CD14-positive monocyte (primary cell): ENCODE measurements at regions not wholly inside any gene's neighbourhood (a gene's known extent, or its start where the extent isn't known, plus 50 kb on each side); places are given as distances from the start of the nearest gene placed in this dataset.

Source experiments
- DNase-seq, 3 donors: peaks; one replicate each; pipeline ENCODE4 v3.0.0-alpha.2; 2011 to 2022
- H2AFZ ChIP-seq: 2 replicates; pipeline ENCODE4 v1.6.0; 2012; ENCODE audit warnings: mild to moderate bottlenecking, low read depth, low read length, inconsistent platforms; ENCODE audit not compliant: insufficient read depth, poor library complexity, severe bottlenecking
- H3K27ac ChIP-seq, 2 donors: 1 replicate in 1 of 2; 2 replicates in 1 of 2; pipeline ENCODE4 v1.5.1; 2012 to 2013; ENCODE audit warnings: low read length in 2 of 2, control low read depth in 1 of 2, inconsistent platforms in 1 of 2, low read depth in 1 of 2, mild to moderate bottlenecking in 1 of 2
- H3K27me3 ChIP-seq, 2 donors: one replicate each; pipeline versions ENCODE4 v1.6.0 to v1.6.1; 2011 to 2013; ENCODE audit warnings: low read length in 2 of 2; ENCODE audit not compliant: control insufficient read depth in 2 of 2, insufficient read depth in 2 of 2
- H3K36me3 ChIP-seq, 2 donors: replicated peaks in 1 of 2; 1 replicate in 1 of 2; 2 replicates in 1 of 2; pipeline versions ENCODE4 v1.5.1 to v1.6.1; 2012 to 2013; ENCODE audit warnings: low read length in 2 of 2, control low read depth in 1 of 2, inconsistent platforms in 1 of 2, mild to moderate bottlenecking in 1 of 2; ENCODE audit not compliant: insufficient read depth in 2 of 2, control insufficient read depth in 1 of 2
- H3K4me1 ChIP-seq, 2 donors: 1 replicate in 1 of 2; 2 replicates in 1 of 2; pipeline versions ENCODE4 v1.5.1 to v1.6.1; 2012 to 2013; ENCODE audit warnings: low read length in 2 of 2, control low read depth in 1 of 2, inconsistent platforms in 1 of 2, mild to moderate bottlenecking in 1 of 2, moderate library complexity in 1 of 2; ENCODE audit not compliant: insufficient read depth in 2 of 2, control insufficient read depth in 1 of 2
- H3K4me2 ChIP-seq: replicated peaks from 2 replicates; pipeline ENCODE3; 2012; ENCODE audit warnings: low read length, moderate library complexity, mild to moderate bottlenecking; ENCODE audit not compliant: poor library complexity, severe bottlenecking; ENCODE audit errors: extremely low read depth
- H3K4me3 ChIP-seq, 3 experiments: fragments of 200-600 bp in 1 of 3; sonication (generic) in 1 of 3; replicated peaks in 1 of 3; 1 replicate in 2 of 3; 2 replicates in 1 of 3; pipeline ENCODE4 v1.5.1; 2011 to 2013; ENCODE audit warnings: low read length in 3 of 3, mild to moderate bottlenecking in 3 of 3, control low read depth in 2 of 3, low read depth in 2 of 3, inconsistent platforms in 1 of 3, moderate library complexity in 1 of 3
- H3K79me2 ChIP-seq: 2 replicates; pipeline ENCODE4 v1.6.0; 2012; ENCODE audit warnings: mild to moderate bottlenecking, control low read depth, inconsistent platforms, low read length, moderate library complexity; ENCODE audit not compliant: insufficient read depth
- H3K9ac ChIP-seq: 2 replicates; pipeline ENCODE4 v1.6.0; 2017; ENCODE audit warnings: low read length, mild to moderate bottlenecking; ENCODE audit not compliant: insufficient read depth, poor library complexity, severe bottlenecking
- H3K9me3 ChIP-seq, 2 donors: replicated peaks in 1 of 2; 1 replicate in 1 of 2; 2 replicates in 1 of 2; pipeline versions ENCODE4 v1.5.1 to v1.6.1; 2012 to 2013; ENCODE audit warnings: low read length in 2 of 2, control low read depth in 1 of 2; ENCODE audit not compliant: control insufficient read depth in 1 of 2, insufficient read depth in 1 of 2
- H4K20me1 ChIP-seq: 2 replicates; pipeline ENCODE4 v1.6.0; 2012; ENCODE audit warnings: mild to moderate bottlenecking, low read length, control low read depth, moderate library complexity; ENCODE audit not compliant: insufficient read depth
- H3K27ac Mint-ChIP-seq, 7 donors: one replicate each; pipeline ENCODE4 v1.8.0; 2020; ENCODE audit warnings: mild to moderate bottlenecking in 7 of 7, mixed read lengths in 7 of 7, moderate library complexity in 6 of 7, inconsistent platforms in 2 of 7
- H3K27me3 Mint-ChIP-seq, 3 donors: one replicate each; pipeline ENCODE4 v1.8.0; 2021 to 2022; ENCODE audit warnings: low read depth in 3 of 3, mild to moderate bottlenecking in 3 of 3, mixed read lengths in 3 of 3, moderate library complexity in 3 of 3, inconsistent platforms in 1 of 3
- H3K36me3 Mint-ChIP-seq, 2 donors: one replicate each; pipeline ENCODE4 v1.8.0; 2020; ENCODE audit warnings: mixed read lengths in 2 of 2, inconsistent platforms in 1 of 2, mild to moderate bottlenecking in 1 of 2
- H3K4me1 Mint-ChIP-seq: one replicate; pipeline ENCODE4 v1.8.0; 2020; ENCODE audit warnings: mild to moderate bottlenecking, mixed read lengths
- H3K4me3 Mint-ChIP-seq, 2 donors: one replicate each; pipeline ENCODE4 v1.8.0; 2020; ENCODE audit warnings: mild to moderate bottlenecking in 2 of 2, mixed read lengths in 2 of 2, moderate library complexity in 1 of 2
- H3K9me3 Mint-ChIP-seq, 7 donors: one replicate each; pipeline ENCODE4 v1.8.0; 2020 to 2022; ENCODE audit warnings: mixed read lengths in 7 of 7, mild to moderate bottlenecking in 6 of 7, moderate library complexity in 6 of 7, inconsistent platforms in 2 of 7
- CTCF ChIP-seq: fragments of 200-600 bp; IDR thresholded peaks from one replicate; pipeline ENCODE4 v1.8.0; 2022; ENCODE audit warnings: antibody characterized with exemption, mild to moderate bottlenecking
- WGBS: methylation state at CpG from one replicate; pipeline ENCODE4 v1.1.5; 2013; ENCODE audit warnings: missing lambda C conversion rate; ENCODE audit not compliant: insufficient coverage; 5-methylcytosine and 5-hydroxymethylcytosine counted together
- intact Hi-C, 2 donors: fragments of 100-400 bp; cut with micrococcal nuclease; formaldehyde crosslinking; loops; one replicate each; pipeline versions ENCODE4 v1.15.0 to v1.15.1; 2023

GRCh38 chr6:20263059-20263458, 50.8 kb upstream of the MBOAT1 start:
- WGBS = 80% methylated on average over 1 of the region's 2 CpGs
- H3K4me3 ChIP-seq = no peak overlapping the region
- H3K4me1 ChIP-seq = peaks cover 7 to 13% of the 10 kb centered on the region in 2 donors

DNA sequence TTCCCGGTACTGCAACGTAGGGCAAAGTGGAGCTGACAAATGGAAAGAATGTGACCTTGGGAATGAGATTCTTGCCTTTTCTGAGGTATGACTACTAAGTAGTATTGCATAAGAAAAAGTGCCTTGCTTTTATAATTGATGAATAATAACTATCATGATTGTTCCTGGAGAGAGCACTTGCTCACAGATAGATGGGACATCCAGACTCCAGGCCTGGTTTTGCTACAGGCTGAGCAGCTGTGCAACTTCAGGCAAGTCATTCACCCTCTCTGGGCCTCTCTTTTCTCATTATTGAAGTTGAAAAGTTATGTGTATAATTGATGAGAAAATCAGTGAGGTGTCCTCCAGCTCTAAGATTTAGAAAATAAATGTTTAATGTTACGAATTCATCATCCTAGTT, 53.6 kb upstream of the MBOAT1 start:
- Histone ChIP-seq H3K27me3 (no peaks in the 10 kb centered on the region), H3K4me2 (no peak overlapping the region), H3K27ac (no peak overlapping the region), H2AFZ (no peak overlapping the region), H3K9ac (no peak overlapping the region), H3K79me2 (no peaks in the 10 kb centered on the region), H4K20me1 (no peaks in the 10 kb centered on the region), H3K36me3 (no peaks in the 10 kb centered on the region), H3K4me3 (no peak overlapping the region), H3K4me1 (peaks cover 7 to 13% of the 10 kb centered on the region in 2 donors), H3K9me3 (peaks cover 0 to 4% of the 10 kb centered on the region in 2 donors)
- no peak overlapping the region for H3K27ac Mint-ChIP-seq
- H3K27me3 Mint-ChIP-seq = peaks cover 0 to 2% (median 0%) of the 10 kb centered on the region in 3 donors
- H3K9me3 Mint-ChIP-seq = peaks cover 0 to 6% (median 3%) of the 10 kb centered on the region in 7 donors
- H3K4me1 Mint-ChIP-seq = peaks cover 13% of the 10 kb centered on the region
- H3K36me3 Mint-ChIP-seq = no peaks in the 10 kb centered on the region
- TF ChIP-seq CTCF = no peak
- WGBS = 93% methylated on average over 2 of the region's 3 CpGs
- intact Hi-C loops = no loop called here
- H3K4me3 Mint-ChIP-seq = no peak overlapping the region
- no peak for DNase-seq

More at GRCh38 chr6:20263059-20263458, 50.8 kb upstream of the MBOAT1 start:
- Mint-ChIP-seq H3K27ac (no peak overlapping the region), H3K36me3 (no peaks in the 10 kb centered on the region), H3K9me3 (peaks cover 0 to 18% (median 3%) of the 10 kb centered on the region in 7 donors), H3K27me3 (no peaks in the 10 kb centered on the region), H3K4me3 (no peak overlapping the region), H3K4me1 (peaks cover 13% of the 10 kb centered on the region)
- no peak overlapping the region for H2AFZ ChIP-seq
- no peaks in the 10 kb centered on the region for H3K36me3 ChIP-seq
- no peak overlapping the region for H3K27ac ChIP-seq
- H3K9ac ChIP-seq = no peak overlapping the region
- peaks cover 0 to 12% of the 10 kb centered on the region in 2 donors for H3K9me3 ChIP-seq
- no peak overlapping the region for H3K4me2 ChIP-seq
- no peak for DNase-seq
- no peaks in the 10 kb centered on the region for H3K27me3 ChIP-seq
- no peaks in the 10 kb centered on the region for H3K79me2 ChIP-seq
- H4K20me1 ChIP-seq = no peaks in the 10 kb centered on the region
- TF ChIP-seq CTCF = no peak
- intact Hi-C loops = no loop called here
